Neural progenitor cell (in vitro differentiated cells): ENCODE measurements at regions not wholly inside any gene's neighbourhood (a gene's known extent, or its start where the extent isn't known, plus 50 kb on each side); places are given as distances from the start of the nearest gene placed in this dataset.
A peak's percentile ranks its signal among the peaks of the same experiment; 100 is the strongest.

ENCODE experiments used
- DNase-seq: peaks from one replicate; pipeline ENCODE4 v3.0.0-alpha.2; 2016; ENCODE audit warnings: low spot score
- H2AFZ ChIP-seq: fragments of 200-600 bp; sonication (generic); replicated peaks from 2 replicates; pipeline ENCODE4 v1.6.1; 2016; ENCODE audit warnings: antibody characterized with exemption
- H3F3A ChIP-seq: fragments of 200-600 bp; sonication (generic); 2 replicates; pipeline ENCODE4 v1.6.1; 2016; ENCODE audit warnings: antibody characterized with exemption, low read depth
- H3K27ac ChIP-seq: fragments of 200-600 bp; sonication (generic); 2 replicates; pipeline ENCODE4 v1.5.1; 2016; ENCODE audit warnings: mild to moderate bottlenecking
- H3K27me3 ChIP-seq: fragments of 200-600 bp; sonication (generic); 2 replicates; pipeline ENCODE4 v1.6.1; 2016; ENCODE audit warnings: mild to moderate bottlenecking, moderate library complexity
- H3K36me3 ChIP-seq: fragments of 200-600 bp; sonication (generic); 2 replicates; pipeline ENCODE4 v1.5.1; 2016
- H3K4me1 ChIP-seq: fragments of 200-600 bp; sonication (generic); 2 replicates; pipeline ENCODE4 v1.6.1; 2016; ENCODE audit warnings: mixed run types
- H3K4me2 ChIP-seq: fragments of 200-600 bp; sonication (generic); 2 replicates; pipeline ENCODE4 v1.6.1; 2016
- H3K4me3 ChIP-seq: fragments of 200-600 bp; sonication (generic); 2 replicates; pipeline ENCODE4 v1.5.1; 2016
- H3K79me2 ChIP-seq: fragments of 200-600 bp; sonication (generic); 2 replicates; pipeline ENCODE4 v1.6.1; 2016; ENCODE audit warnings: low read depth
- H3K9ac ChIP-seq: fragments of 200-600 bp; sonication (generic); 2 replicates; pipeline ENCODE4 v1.6.1; 2016
- H3K9me3 ChIP-seq: fragments of 200-600 bp; sonication (generic); 2 replicates; pipeline ENCODE4 v1.5.1; 2016; ENCODE audit warnings: low read depth
- H4K20me1 ChIP-seq: fragments of 200-600 bp; sonication (generic); 2 replicates; pipeline ENCODE4 v1.6.1; 2016; ENCODE audit warnings: low read depth
- H3K27ac Mint-ChIP-seq: 3 replicates; pipeline ENCODE4 v1.8.0; 2021; ENCODE audit warnings: mixed read lengths
- H3K27me3 Mint-ChIP-seq: 2 replicates; pipeline ENCODE4 v1.8.0; 2022; ENCODE audit warnings: low read depth, mild to moderate bottlenecking, inconsistent platforms, moderate library complexity, mixed read lengths; ENCODE audit not compliant: insufficient read depth
- H3K36me3 Mint-ChIP-seq: 3 replicates; pipeline ENCODE4 v1.8.0; 2021; ENCODE audit warnings: mixed read lengths
- H3K4me1 Mint-ChIP-seq: 3 replicates; pipeline ENCODE4 v1.8.0; 2021; ENCODE audit warnings: mixed read lengths
- H3K4me3 Mint-ChIP-seq: 3 replicates; pipeline ENCODE4 v1.8.0; 2021; ENCODE audit warnings: mild to moderate bottlenecking, moderate library complexity, mixed read lengths
- H3K9me3 Mint-ChIP-seq: 3 replicates; pipeline ENCODE4 v1.8.0; 2020; ENCODE audit warnings: mixed read lengths
- CTCF ChIP-seq: fragments of 200-600 bp; sonication (generic); IDR thresholded peaks from 2 replicates; pipeline ENCODE4 v1.5.1; 2017; ENCODE audit warnings: antibody characterized with exemption, mild to moderate bottlenecking
- EZH2 ChIP-seq: fragments of 200-600 bp; sonication (generic); IDR thresholded peaks from 2 replicates; pipeline ENCODE4 v1.6.1; 2017; ENCODE audit warnings: antibody characterized with exemption, mild to moderate bottlenecking, moderate library complexity
- EZH2phosphoT487 ChIP-seq: fragments of 200-600 bp; sonication (generic); IDR thresholded peaks from 2 replicates; pipeline ENCODE4 v1.6.1; 2017; ENCODE audit warnings: antibody characterized with exemption

GRCh38 chr5:163963881-163964280 is 458.5 kb downstream of the MAT2B start:
- no peaks in the 10 kb centered on the region for H3K9me3 ChIP-seq
- no peaks in the 10 kb centered on the region for H3K27me3 ChIP-seq
- no peak overlapping the region for H3K9ac ChIP-seq
- no peak for DNase-seq
- no peaks in the 10 kb centered on the region for H3K27me3 Mint-ChIP-seq
- H3K27ac Mint-ChIP-seq, result no peak overlapping the region
- H3K36me3 Mint-ChIP-seq, result no peaks in the 10 kb centered on the region
- H2AFZ ChIP-seq, result no peak overlapping the region
- H3K27ac ChIP-seq, result no peak overlapping the region
- H4K20me1 ChIP-seq, result no peaks in the 10 kb centered on the region
- peaks cover 10% of the 10 kb centered on the region for H3K4me1 Mint-ChIP-seq
- H3K79me2 ChIP-seq, result no peaks in the 10 kb centered on the region
- no peak overlapping the region for H3K4me3 Mint-ChIP-seq
- H3K4me1 ChIP-seq, result peaks cover 8% of the 10 kb centered on the region
- TF ChIP-seq EZH2 (no peak), CTCF (no peak), EZH2phosphoT487 (no peak)
- no peaks in the 10 kb centered on the region for H3K36me3 ChIP-seq
- H3K9me3 Mint-ChIP-seq, result no peaks in the 10 kb centered on the region
- H3K4me3 ChIP-seq, result no peak overlapping the region
- H3K4me2 ChIP-seq, result no peak overlapping the region
- no peaks in the 10 kb centered on the region for H3F3A ChIP-seq

DNA sequence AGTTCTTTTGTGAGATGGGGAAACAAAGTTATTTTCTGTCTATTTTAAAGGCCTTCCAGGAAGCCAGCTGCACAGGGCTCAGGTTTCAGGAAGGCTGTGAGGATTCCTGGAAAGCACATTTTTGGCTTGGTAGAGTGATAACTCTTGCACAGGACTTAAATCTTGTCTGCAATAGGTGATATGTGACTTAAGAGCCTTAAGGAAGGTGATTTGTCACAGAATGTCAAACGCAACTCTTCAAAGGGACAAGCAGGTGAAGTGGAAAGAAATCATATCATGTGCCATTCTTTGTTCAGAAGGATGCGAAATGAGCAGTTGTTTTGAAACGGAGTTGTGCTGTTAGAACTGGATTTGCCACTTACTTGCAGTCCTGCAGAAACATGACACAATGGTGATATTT is 459.3 kb downstream of the MAT2B start:
- no peaks in the 10 kb centered on the region for H3K79me2 ChIP-seq
- H3F3A ChIP-seq, result no peaks in the 10 kb centered on the region
- H3K27me3 Mint-ChIP-seq, result no peaks in the 10 kb centered on the region
- no peaks in the 10 kb centered on the region for H4K20me1 ChIP-seq
- H3K4me3 ChIP-seq, result no peak overlapping the region
- no peak overlapping the region for H3K4me3 Mint-ChIP-seq
- H2AFZ ChIP-seq, result no peak overlapping the region
- H3K27ac Mint-ChIP-seq, result no peak overlapping the region
- peak; percentile 16 for DNase-seq
- no peak overlapping the region for H3K9ac ChIP-seq
- TF ChIP-seq CTCF, result no peak
- TF ChIP-seq EZH2, result no peak
- TF ChIP-seq EZH2phosphoT487, result no peak
- H3K9me3 Mint-ChIP-seq, result no peaks in the 10 kb centered on the region
- no peaks in the 10 kb centered on the region for H3K9me3 ChIP-seq
- no peak overlapping the region for H3K4me2 ChIP-seq
- H3K4me1 ChIP-seq, result peaks cover 8% of the 10 kb centered on the region
- H3K4me1 Mint-ChIP-seq, result peaks cover 10% of the 10 kb centered on the region
- H3K27me3 ChIP-seq, result no peaks in the 10 kb centered on the region
- H3K36me3 Mint-ChIP-seq, result no peaks in the 10 kb centered on the region
- no peak overlapping the region for H3K27ac ChIP-seq
- no peaks in the 10 kb centered on the region for H3K36me3 ChIP-seq

GRCh38 chr5:163967268-163967667 is 461.8 kb downstream of the MAT2B start:
- Histone ChIP-seq H3K27ac (no peak overlapping the region), H3K4me2 (no peak overlapping the region), H2AFZ (no peak overlapping the region), H3K4me1 (peaks cover 8% of the 10 kb centered on the region), H3K27me3 (no peaks in the 10 kb centered on the region), H3K9me3 (no peaks in the 10 kb centered on the region), H3K36me3 (no peaks in the 10 kb centered on the region), H4K20me1 (no peaks in the 10 kb centered on the region), H3K9ac (no peak overlapping the region), H3K4me3 (no peak overlapping the region), H3F3A (no peaks in the 10 kb centered on the region), H3K79me2 (no peaks in the 10 kb centered on the region)
- H3K36me3 Mint-ChIP-seq, result peaks cover 1% of the 10 kb centered on the region
- no peak for DNase-seq
- peaks cover 3% of the 10 kb centered on the region for H3K4me1 Mint-ChIP-seq
- no peaks in the 10 kb centered on the region for H3K27me3 Mint-ChIP-seq
- H3K4me3 Mint-ChIP-seq, result no peak overlapping the region
- peaks cover 2% of the 10 kb centered on the region for H3K9me3 Mint-ChIP-seq
- no peak overlapping the region for H3K27ac Mint-ChIP-seq
- TF ChIP-seq EZH2phosphoT487, result no peak
- no peak for TF ChIP-seq EZH2
- TF ChIP-seq CTCF, result no peak
